ENCODE measurements at regions not wholly inside any gene's neighbourhood (a gene's known extent, or its start where the extent isn't known, plus 50 kb on each side); places are given as distances from the start of the nearest gene placed in this dataset.

DNA sequence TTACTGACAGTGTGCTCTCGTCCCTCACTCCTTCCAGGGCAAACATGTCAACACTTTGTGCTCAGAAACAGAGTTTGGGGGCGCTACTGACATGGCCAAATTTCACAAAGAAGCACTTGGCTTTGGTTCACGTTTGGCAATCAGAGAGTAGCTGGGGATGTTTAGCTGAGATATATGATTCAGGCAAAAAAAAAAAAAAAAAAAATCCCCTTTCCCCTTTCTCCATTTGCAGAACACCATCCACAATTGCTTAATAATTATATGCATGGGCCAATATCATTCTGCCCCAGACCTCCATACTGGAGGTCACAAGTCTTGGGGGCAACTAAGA is 128.4 kb upstream of the ADGRF1 start:
- no peak for DNase-seq (ENCODE audit: low spot score, unreplicated experiment)
- TF ChIP-seq, protein P1, sequence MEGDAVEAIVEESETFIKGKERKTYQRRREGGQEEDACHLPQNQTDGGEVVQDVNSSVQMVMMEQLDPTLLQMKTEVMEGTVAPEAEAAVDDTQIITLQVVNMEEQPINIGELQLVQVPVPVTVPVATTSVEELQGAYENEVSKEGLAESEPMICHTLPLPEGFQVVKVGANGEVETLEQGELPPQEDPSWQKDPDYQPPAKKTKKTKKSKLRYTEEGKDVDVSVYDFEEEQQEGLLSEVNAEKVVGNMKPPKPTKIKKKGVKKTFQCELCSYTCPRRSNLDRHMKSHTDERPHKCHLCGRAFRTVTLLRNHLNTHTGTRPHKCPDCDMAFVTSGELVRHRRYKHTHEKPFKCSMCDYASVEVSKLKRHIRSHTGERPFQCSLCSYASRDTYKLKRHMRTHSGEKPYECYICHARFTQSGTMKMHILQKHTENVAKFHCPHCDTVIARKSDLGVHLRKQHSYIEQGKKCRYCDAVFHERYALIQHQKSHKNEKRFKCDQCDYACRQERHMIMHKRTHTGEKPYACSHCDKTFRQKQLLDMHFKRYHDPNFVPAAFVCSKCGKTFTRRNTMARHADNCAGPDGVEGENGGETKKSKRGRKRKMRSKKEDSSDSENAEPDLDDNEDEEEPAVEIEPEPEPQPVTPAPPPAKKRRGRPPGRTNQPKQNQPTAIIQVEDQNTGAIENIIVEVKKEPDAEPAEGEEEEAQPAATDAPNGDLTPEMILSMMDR (IDR thresholded peaks at IDR 0.05; ENCODE audit: unreplicated experiment), result no peak
- H3K27me3 Mint-ChIP-seq, result peaks cover 4% of the 10 kb centered on the region
- no peak overlapping the region for H3K4me3 Mint-ChIP-seq (ENCODE audit: low read depth)
- H3K36me3 Mint-ChIP-seq (ENCODE audit: insufficient read depth), result no peaks in the 10 kb centered on the region
- H3K9me3 Mint-ChIP-seq (ENCODE audit: low read depth), result no peaks in the 10 kb centered on the region
- H3K4me1 Mint-ChIP-seq (ENCODE audit: low read depth), result no peaks in the 10 kb centered on the region
- no peak overlapping the region for H3K27ac Mint-ChIP-seq

DNA sequence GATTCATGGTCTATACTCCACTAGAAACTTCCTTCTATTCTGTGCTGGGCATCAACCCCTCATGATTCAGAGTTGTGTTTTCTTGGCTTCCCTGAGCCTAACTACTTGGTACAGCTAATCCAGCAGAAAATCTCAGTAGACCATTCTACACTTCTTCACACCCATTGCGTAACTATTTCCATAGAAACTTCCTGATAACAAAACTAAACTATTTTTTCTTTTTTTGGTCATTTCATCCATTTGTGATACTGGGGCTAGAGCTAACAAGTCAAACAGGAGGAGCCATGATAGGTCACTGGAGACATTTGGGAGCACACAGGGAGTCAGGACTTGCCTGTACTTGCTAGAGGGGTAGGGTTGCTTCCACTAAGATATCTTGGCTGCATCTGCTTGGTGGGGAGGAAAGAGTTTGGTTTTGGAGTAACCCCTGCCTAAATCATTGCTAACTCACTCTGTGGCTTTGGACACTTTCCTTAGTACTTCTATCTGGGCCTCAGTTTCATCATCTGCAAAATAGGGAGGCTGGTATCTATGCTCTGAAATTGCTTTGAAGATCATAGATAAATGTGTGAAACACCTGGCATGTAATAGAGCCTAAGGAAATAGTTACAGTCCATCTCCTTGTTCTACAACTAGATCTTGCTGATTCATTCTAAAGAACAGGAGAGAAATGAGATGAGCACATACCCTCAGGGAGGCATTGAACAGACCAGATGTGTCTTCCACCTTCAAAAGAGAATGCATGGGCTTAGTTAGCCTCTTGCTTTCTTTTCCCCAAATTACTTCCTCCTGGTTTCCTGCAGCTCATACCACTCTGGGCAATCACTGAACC is 127.9 kb upstream of the ADGRF1 start:
- Mint-ChIP-seq H3K27ac (no peak overlapping the region), H3K4me1 (ENCODE audit: low read depth) (no peaks in the 10 kb centered on the region), H3K27me3 (peaks cover 4% of the 10 kb centered on the region), H3K4me3 (ENCODE audit: low read depth) (no peak overlapping the region), H3K36me3 (ENCODE audit: insufficient read depth) (no peaks in the 10 kb centered on the region), H3K9me3 (ENCODE audit: low read depth) (no peaks in the 10 kb centered on the region)
- TF ChIP-seq, protein P1 (IDR thresholded peaks at IDR 0.05; ENCODE audit: unreplicated experiment), result no peak
- DNase-seq (ENCODE audit: low spot score, unreplicated experiment), result no peak

DNA sequence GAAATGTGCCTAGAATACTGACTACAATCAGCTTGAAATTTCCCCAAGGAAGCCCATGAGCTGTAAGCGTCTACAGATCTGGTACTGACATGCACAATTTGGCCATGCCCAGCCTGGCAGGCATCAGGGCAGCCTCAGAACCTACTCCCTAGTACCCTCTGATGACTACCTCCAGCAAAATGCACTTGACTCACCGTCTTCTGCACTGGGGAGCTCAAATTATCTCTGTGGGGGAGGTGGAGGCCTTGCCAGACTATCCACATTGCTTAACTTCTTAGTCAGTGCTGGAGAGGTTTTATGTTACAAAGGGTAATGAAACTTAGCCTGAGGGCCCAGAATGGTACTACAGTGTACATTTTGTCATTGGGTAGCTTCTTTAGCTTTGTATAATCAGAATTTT is 126.0 kb upstream of the ADGRF1 start:
- H3K27ac Mint-ChIP-seq, result no peak overlapping the region
- no peaks in the 10 kb centered on the region for H3K4me1 Mint-ChIP-seq (ENCODE audit: low read depth)
- DNase-seq (ENCODE audit: low spot score, unreplicated experiment), result no peak
- H3K4me3 Mint-ChIP-seq (ENCODE audit: low read depth), result no peak overlapping the region
- peaks cover 4% of the 10 kb centered on the region for H3K27me3 Mint-ChIP-seq
- H3K9me3 Mint-ChIP-seq (ENCODE audit: low read depth), result no peaks in the 10 kb centered on the region
- TF ChIP-seq, protein P1 (IDR thresholded peaks at IDR 0.05; ENCODE audit: unreplicated experiment), result no peak
- no peaks in the 10 kb centered on the region for H3K36me3 Mint-ChIP-seq (ENCODE audit: insufficient read depth)

DNA sequence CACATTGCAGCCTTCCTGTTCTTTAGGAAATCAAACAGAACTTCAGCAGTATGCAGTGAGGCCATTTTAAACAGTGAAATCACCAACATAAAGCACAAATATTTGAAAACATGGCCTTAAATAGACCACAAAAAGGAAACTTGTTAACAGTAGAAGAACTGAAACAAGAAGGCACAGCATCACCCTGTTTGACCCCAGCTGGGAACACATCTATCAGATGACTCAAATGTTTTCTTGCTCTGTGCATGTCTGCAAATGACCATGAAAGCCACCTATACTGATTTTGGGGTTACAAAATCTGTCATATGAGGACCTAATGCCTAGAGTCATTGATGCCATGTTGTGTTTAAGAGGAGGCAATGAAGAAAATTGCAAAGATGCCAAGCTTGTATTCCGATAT is 123.8 kb upstream of the ADGRF1 start:
- H3K27ac Mint-ChIP-seq, result no peak overlapping the region
- TF ChIP-seq, protein P1 (IDR thresholded peaks at IDR 0.05; ENCODE audit: unreplicated experiment), result no peak
- peaks cover 4% of the 10 kb centered on the region for H3K27me3 Mint-ChIP-seq
- no peaks in the 10 kb centered on the region for H3K9me3 Mint-ChIP-seq (ENCODE audit: low read depth)
- H3K36me3 Mint-ChIP-seq (ENCODE audit: insufficient read depth), result no peaks in the 10 kb centered on the region
- no peak overlapping the region for H3K4me3 Mint-ChIP-seq (ENCODE audit: low read depth)
- H3K4me1 Mint-ChIP-seq (ENCODE audit: low read depth), result no peaks in the 10 kb centered on the region
- no peak for DNase-seq (ENCODE audit: low spot score, unreplicated experiment)

DNA sequence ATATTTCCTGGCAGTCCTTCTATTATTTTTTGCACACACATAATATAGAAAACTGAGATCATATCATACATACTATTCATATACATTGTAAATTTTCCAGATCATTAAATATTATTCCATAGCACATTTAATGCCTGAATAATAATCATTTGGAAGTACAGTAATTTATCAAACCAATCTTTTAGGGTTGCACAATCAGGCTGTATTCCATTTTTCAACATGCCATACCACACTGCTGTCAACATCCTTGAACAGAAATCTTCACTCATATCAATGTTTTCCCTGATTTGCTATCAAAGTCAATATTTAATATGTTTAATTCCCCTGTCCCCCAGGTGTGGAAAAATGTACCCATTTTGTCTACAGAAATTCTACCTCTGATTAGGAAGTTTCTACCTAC is 122.7 kb upstream of the ADGRF1 start:
- peaks cover 4% of the 10 kb centered on the region for H3K27me3 Mint-ChIP-seq
- H3K27ac Mint-ChIP-seq, result no peak overlapping the region
- no peaks in the 10 kb centered on the region for H3K9me3 Mint-ChIP-seq (ENCODE audit: low read depth)
- H3K4me3 Mint-ChIP-seq (ENCODE audit: low read depth), result no peak overlapping the region
- TF ChIP-seq, protein P1 (IDR thresholded peaks at IDR 0.05; ENCODE audit: unreplicated experiment), result no peak
- peaks cover 2% of the 10 kb centered on the region for H3K4me1 Mint-ChIP-seq (ENCODE audit: low read depth)
- H3K36me3 Mint-ChIP-seq (ENCODE audit: insufficient read depth), result no peaks in the 10 kb centered on the region
- no peak for DNase-seq (ENCODE audit: low spot score, unreplicated experiment)

All from progenitor cell of endocrine pancreas (in vitro differentiated cells).